ENCODE measurements at regions not wholly inside any gene's neighbourhood (a gene's known extent, or its start where the extent isn't known, plus 50 kb on each side); places are given as distances from the start of the nearest gene placed in this dataset.

DNA sequence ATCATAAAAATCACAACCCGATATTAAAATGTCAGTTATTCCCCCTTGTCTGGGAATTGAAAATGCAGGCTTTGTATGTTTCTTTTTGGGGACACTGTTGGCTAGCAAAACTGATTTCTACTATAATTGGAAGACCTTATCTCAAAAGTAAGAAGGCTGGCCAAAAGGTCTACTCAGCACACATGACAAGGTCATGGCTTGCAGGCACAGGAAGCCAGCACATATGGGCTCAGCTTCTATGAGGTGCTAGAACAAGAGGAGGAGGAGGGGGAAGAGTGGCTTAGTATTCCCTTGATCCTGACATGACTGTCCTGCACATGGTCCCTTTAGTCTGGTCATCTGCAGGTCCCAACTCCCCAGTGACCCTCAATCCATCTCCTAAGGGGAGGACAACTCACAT is 681.2 kb downstream of the SQOR start:
- no peak overlapping the region for H3K27ac ChIP-seq (ENCODE audit: low read depth, low read length)
- H3K4me1 ChIP-seq (ENCODE audit: control insufficient read depth in 1 of 2, insufficient read depth in 2 of 2, low read length in 2 of 2), result no peaks in the 10 kb centered on the region
- no peak overlapping the region for H3K4me3 ChIP-seq (replicated peaks in 1 of 2; ENCODE audit: low read depth in 1 of 2, low read length in 2 of 2)
- intact Hi-C loops (cut with micrococcal nuclease), result no loop called here
- H3K9me2 ChIP-seq (ENCODE audit: insufficient read depth), result no peaks in the 10 kb centered on the region
- no peaks in the 10 kb centered on the region for H3K36me3 ChIP-seq (ENCODE audit: control insufficient read depth in 1 of 2, insufficient read depth in 2 of 2, low read length in 2 of 2)
- H3K4me2 ChIP-seq (ENCODE audit: low read length), result no peak overlapping the region
- H3K27me3 ChIP-seq (ENCODE audit: insufficient read depth, low read length), result no peaks in the 10 kb centered on the region
- H3K9me3 ChIP-seq (ENCODE audit: control insufficient read depth in 1 of 2, insufficient read depth in 1 of 2, low read depth in 1 of 2, low read length in 2 of 2), result peaks cover 9% of the 10 kb centered on the region in 2 experiments; a peak in 2 of 4 replicates
- DNase-seq (ENCODE audit: low read depth, low spot score) (no peak), ATAC-seq (no peak)
- no peak overlapping the region for H3K9ac ChIP-seq (ENCODE audit: low read length)
- TF ChIP-seq SRF (IDR thresholded peaks at IDR 0.05; ENCODE audit: low read depth) (no peak), SP1 (IDR thresholded peaks at IDR 0.05; ENCODE audit: low read depth) (no peak), EZH2 (IDR thresholded peaks at IDR 0.05) (no peak), CEBPB (IDR thresholded peaks at IDR 0.05; ENCODE audit: low read depth) (no peak)
- H4K20me1 ChIP-seq (ENCODE audit: insufficient read depth), result no peaks in the 10 kb centered on the region
- RAD21 ChIA-PET (ENCODE audit: low non-redundant PET in 1 of 2, low total read pairs in 2 of 2, uncharacterized antibody in 2 of 2, unreplicated experiment in 2 of 2), result no interaction called here
- CTCF ChIA-PET, result no interaction called here
- no peaks in the 10 kb centered on the region for H3K79me2 ChIP-seq (ENCODE audit: insufficient read depth, low read length)
- no TSS peak for BruUV-seq (replicated peaks)
- POLR2A ChIA-PET, result no interaction called here
- H2AFZ ChIP-seq (ENCODE audit: low read depth, low read length, poor library complexity, severe bottlenecking), result no peak overlapping the region

GRCh38 chr15:46317029-46317428 is 682.2 kb downstream of the SQOR start:
- BruUV-seq (replicated peaks), result no TSS peak
- POLR2A ChIA-PET, result no interaction called here

More at GRCh38 chr15:46317029-46317428, 682.2 kb downstream of the SQOR start:
- TF ChIP-seq CEBPB (IDR thresholded peaks at IDR 0.05; ENCODE audit: low read depth) (no peak), CBX3 (IDR thresholded peaks at IDR 0.05; ENCODE audit: low read depth) (no peak), YY1 (IDR thresholded peaks at IDR 0.05; ENCODE audit: extremely low read depth, insufficient replicate concordance, low read depth, low read length) (no peak), SIN3A (IDR thresholded peaks at IDR 0.05; ENCODE audit: low read depth) (no peak), EZH2phosphoT487 (IDR thresholded peaks at IDR 0.05; ENCODE audit: borderline replicate concordance) (no peak), MAX (IDR thresholded peaks at IDR 0.05) (no peak), ZNF274 (IDR thresholded peaks at IDR 0.05; ENCODE audit: low read depth, low read length) (no peak), EGR1 (IDR thresholded peaks at IDR 0.05; ENCODE audit: low read depth) (no peak), RAD21 (IDR thresholded peaks at IDR 0.05; ENCODE audit: low read depth) (no peak), POLR2AphosphoS5 (IDR thresholded peaks at IDR 0.05; ENCODE audit: low read depth, low read length) (no peak), ZFX (IDR thresholded peaks at IDR 0.05) (no peak)
- TF ChIP-seq, protein P1, sequence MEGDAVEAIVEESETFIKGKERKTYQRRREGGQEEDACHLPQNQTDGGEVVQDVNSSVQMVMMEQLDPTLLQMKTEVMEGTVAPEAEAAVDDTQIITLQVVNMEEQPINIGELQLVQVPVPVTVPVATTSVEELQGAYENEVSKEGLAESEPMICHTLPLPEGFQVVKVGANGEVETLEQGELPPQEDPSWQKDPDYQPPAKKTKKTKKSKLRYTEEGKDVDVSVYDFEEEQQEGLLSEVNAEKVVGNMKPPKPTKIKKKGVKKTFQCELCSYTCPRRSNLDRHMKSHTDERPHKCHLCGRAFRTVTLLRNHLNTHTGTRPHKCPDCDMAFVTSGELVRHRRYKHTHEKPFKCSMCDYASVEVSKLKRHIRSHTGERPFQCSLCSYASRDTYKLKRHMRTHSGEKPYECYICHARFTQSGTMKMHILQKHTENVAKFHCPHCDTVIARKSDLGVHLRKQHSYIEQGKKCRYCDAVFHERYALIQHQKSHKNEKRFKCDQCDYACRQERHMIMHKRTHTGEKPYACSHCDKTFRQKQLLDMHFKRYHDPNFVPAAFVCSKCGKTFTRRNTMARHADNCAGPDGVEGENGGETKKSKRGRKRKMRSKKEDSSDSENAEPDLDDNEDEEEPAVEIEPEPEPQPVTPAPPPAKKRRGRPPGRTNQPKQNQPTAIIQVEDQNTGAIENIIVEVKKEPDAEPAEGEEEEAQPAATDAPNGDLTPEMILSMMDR (IDR thresholded peaks at IDR 0.05 in 2 of 3, conservative IDR thresholded peaks at IDR 0.05 in 1 of 3; ENCODE audit: borderline replicate concordance in 1 of 3, insufficient read depth in 1 of 3, low read depth in 2 of 3, low read length in 2 of 3), result no peak
- intact Hi-C loops (cut with micrococcal nuclease), result no loop called here
- Histone ChIP-seq H3K9me2 (ENCODE audit: insufficient read depth) (no peaks in the 10 kb centered on the region), H2AFZ (ENCODE audit: low read depth, low read length, poor library complexity, severe bottlenecking) (no peak overlapping the region), H3K4me3 (replicated peaks in 1 of 2; ENCODE audit: low read depth in 1 of 2, low read length in 2 of 2) (no peak overlapping the region), H3K9me3 (ENCODE audit: control insufficient read depth in 1 of 2, insufficient read depth in 1 of 2, low read depth in 1 of 2, low read length in 2 of 2) (peaks cover 9% of the 10 kb centered on the region in 2 experiments; a peak in 2 of 4 replicates), H4K20me1 (ENCODE audit: insufficient read depth) (no peaks in the 10 kb centered on the region), H3K79me2 (ENCODE audit: insufficient read depth, low read length) (no peaks in the 10 kb centered on the region), H3K27me3 (ENCODE audit: insufficient read depth, low read length) (no peaks in the 10 kb centered on the region), H3K4me2 (ENCODE audit: low read length) (no peak overlapping the region), H3K27ac (ENCODE audit: low read depth, low read length) (no peak overlapping the region), H3K4me1 (ENCODE audit: control insufficient read depth in 1 of 2, insufficient read depth in 2 of 2, low read length in 2 of 2) (no peaks in the 10 kb centered on the region), H3K36me3 (ENCODE audit: control insufficient read depth in 1 of 2, insufficient read depth in 2 of 2, low read length in 2 of 2) (no peaks in the 10 kb centered on the region), H3K9ac (ENCODE audit: low read length) (no peak overlapping the region)
- ChIA-PET RAD21 (ENCODE audit: low non-redundant PET in 1 of 2, low total read pairs in 2 of 2, uncharacterized antibody in 2 of 2, unreplicated experiment in 2 of 2) (no interaction called here), CTCF (no interaction called here)
- no peak for ATAC-seq
- DNase-seq (ENCODE audit: low read depth, low spot score), result no peak

All from HCT116 (cell line).